GM21367 (cell line): ENCODE measurements at regions not wholly inside any gene's neighbourhood (a gene's known extent, or its start where the extent isn't known, plus 50 kb on each side); places are given as distances from the start of the nearest gene placed in this dataset.

Source experiments
- ATAC-seq: cut with Tn5 transposase; IDR thresholded peaks from one replicate; pipeline ENCODE4 v1.9.1; 2021; ENCODE audit not compliant: unreplicated experiment

DNA sequence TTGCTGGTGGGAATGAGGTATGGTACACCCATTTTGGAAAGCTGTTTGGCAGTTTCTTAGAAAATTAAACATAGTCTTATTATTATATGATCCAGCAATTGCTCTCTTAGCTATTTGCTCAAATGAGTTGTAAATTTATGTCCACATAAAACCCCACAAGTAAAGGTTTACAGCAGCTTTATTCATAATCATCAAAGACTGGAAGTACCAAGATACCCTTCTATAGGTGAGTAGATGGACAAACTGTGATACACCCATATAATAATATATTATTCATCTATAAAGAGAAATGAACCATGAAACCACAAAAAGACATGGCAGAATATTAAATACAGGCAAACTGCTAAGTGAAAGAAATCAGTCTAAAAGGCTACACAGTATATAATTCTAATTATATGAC is 344.7 kb upstream of the CDIN1 start:
- no peak for ATAC-seq

- no peak for ATAC-seq
These were observed 344.3 kb upstream of the CDIN1 start for GRCh38 chr15:36235173-36235572.

DNA sequence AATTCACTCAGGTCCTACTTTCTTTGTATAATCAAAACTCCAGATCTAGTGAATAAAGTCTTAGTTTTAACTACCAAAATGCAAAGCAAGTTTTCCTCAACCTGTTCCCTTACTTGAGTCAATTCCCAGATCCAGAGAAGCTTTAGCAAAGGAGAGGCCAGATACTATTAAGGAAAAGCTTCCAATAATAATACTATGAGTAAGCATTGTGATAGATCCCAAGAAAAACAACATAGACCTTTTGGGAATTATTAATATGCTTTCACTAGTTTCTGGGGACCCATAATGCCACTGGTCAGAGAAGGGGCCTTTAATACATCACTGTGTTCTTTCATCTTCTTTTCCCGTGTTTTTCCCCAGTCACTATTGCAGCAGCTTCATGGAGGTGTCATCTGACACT is 339.9 kb upstream of the CDIN1 start:
- no peak for ATAC-seq

DNA sequence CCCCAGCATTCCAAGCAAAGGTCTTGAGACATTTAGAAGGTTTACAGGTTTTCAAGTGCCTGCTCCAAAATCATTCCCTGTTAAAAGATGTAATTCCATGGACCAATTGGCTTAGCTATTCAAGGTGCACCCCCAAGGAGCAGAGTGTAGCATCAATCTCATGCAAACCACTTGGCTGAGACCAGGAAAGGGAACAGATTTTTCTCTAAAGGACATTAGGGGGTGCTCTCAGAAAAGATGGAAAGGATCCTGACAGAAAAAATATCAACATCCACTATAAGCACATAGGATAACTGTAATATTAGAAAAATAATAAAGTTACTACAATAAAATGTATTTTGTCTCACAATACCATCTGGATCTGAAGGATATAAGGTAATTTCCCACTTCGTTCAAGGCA is 328.0 kb upstream of the CDIN1 start:
- no peak for ATAC-seq

- no peak for ATAC-seq
These were observed 327.2 kb upstream of the CDIN1 start for GRCh38 chr15:36252146-36252711.

DNA sequence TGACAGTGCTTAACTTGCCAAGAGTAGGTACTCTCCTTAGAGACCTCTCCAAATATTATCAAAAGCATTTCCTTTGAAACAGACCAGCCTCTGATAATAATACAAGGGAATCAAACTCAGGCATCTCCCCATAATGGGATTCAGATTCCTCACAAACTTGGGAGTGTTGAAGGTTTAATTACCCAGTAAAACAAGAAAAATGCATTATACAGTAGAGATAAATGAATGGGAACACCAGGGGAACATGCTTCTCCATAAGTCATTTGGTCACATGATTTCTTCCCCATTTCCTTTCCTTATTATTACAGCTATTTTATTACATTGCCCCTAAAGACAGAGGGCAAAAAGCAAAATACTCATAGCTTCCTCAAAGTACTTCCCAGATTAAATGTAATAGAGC is 325.0 kb upstream of the CDIN1 start:
- no peak for ATAC-seq

DNA sequence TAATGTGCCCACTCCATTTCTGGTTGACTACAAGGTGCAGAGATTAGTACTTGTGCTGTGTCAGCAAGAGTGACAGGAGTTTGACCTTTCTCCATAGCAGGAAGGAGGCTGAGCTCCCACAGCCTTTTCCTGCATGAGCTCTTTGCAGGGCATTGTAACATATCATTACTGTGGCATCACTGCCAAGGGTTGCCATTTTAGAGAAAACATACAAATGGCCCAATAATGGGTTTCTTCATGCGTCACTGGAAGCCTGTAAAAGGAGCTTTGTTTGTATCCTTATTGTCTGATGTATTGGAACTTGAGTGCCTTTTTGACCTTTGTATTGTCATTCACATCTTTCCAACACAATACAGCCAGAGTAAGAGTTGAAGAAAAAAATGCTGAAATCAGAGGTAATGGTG is 323.0 kb upstream of the CDIN1 start:
- ATAC-seq = no peak

DNA sequence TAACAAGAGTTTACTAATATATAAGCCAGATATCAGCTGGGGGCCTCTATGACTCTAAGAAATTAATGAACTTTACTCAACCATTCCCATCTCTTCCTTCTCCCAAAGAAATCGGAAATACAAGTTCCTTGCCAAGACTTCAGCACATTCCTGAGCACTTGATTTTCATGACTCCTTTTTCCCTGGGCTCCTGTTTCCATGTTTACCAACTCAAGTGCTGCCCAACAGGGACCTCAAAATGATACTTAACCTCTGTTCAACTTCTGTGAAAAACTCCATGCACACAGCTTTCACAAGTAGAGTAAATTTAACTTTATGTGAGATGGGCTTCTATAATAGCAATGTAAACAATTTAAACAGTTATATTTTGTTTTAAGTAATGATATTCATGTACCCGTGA is 315.8 kb upstream of the CDIN1 start:
- no peak for ATAC-seq

DNA sequence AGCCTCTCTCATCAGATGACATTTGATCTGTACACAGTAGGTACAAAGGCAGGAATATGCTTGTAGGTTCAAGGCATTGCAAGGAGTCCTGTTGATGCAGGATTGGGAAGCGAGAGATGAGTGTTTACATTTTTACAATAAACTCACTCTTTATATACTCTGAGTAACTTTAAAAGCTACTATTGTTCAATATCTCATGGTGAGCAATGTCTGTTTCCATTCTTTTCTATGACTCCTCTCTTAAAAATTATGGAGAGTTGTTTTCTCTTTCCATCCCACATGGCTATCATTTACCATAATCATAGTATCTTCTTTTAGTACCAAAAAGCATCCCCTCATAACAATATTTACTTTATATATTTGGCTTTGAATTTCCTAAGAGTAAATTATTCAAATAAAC is 314.0 kb upstream of the CDIN1 start:
- ATAC-seq = no peak

DNA sequence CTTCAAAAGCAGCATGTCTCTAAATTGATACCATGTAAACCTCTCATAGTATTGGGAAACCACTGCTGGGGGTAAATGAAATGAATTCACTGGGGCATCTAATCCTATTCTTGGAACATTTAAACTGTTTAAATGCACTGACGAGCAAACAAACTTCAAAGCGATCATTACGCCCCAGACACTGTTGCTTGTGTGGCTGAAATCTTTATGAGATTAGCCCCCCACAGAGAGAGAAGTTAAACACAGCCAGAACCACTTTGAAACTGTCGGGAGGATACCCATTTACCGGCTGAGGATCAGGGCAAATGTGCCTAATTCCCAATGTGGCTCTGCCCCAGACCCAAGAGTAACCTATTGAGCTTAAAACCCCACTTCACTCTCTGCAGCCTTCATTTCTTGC is 308.4 kb upstream of the CDIN1 start:
- ATAC-seq = no peak

DNA sequence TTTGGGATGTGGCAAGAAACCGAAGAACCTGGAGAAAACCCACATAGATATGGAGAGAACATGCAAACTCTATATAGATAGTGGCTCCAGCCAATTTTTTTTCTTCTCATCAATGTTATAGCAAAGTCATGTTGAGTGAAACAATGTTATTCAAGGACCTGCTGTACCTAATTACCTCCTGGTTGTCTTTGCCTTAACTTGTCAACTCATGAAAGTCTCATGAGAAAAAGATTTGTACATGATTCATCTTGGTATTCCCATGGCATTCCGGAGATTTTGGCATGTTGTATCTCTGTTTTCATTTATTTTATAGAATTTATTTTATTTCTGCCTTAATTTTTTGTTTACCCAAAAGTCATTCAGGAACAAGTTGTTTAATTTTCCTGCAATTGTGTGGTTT is 303.8 kb upstream of the CDIN1 start:
- no peak for ATAC-seq

DNA sequence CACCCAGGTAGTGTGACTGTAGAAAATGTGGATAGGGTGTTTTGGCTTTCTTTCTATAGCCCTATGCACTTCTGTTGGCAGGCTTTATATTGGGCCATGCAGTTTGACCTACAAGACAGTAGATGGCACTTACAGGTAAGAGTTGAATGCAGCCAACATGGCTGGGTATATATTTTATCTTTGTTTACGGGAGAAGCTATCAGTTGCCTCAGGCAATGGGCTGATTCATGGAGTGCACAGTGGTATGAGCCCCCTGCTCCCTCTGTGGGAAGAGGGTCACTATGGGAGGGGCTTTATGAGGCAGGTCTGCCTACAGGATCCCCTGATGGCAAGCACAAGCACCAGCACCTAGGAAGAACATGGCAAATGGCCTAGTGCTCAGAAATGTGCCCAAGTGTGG is 301.2 kb upstream of the CDIN1 start:
- no peak for ATAC-seq

- ATAC-seq = no peak
These were observed 296.6 kb upstream of the CDIN1 start for GRCh38 chr15:36282821-36283220.

GRCh38 chr15:36284911-36285310 is 294.5 kb upstream of the CDIN1 start:
- ATAC-seq = no peak

GRCh38 chr15:36291501-36291900 is 287.9 kb upstream of the CDIN1 start:
- ATAC-seq = no peak

- no peak for ATAC-seq
These were observed 285.1 kb upstream of the CDIN1 start for GRCh38 chr15:36294359-36294758.

GRCh38 chr15:36301947-36302346 is 277.5 kb upstream of the CDIN1 start:
- ATAC-seq = no peak

DNA sequence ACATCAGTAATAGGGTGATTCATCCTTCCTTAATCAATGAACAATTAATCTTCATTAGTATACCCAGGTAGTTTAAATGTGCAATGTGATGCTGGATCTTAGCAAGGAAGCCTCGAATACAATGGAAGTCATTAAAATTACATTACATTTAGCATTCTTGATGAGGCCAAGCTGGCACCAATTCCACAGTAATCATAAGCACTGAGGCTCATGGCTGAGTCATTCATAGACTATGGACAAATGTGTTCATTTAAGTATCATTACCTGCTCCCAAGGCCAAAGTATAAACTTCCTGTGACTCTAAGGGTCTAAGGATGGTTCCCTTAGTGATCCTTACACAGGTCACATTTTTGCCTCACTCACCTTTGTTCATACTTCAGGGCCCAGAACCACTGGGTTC is 266.4 kb upstream of the CDIN1 start:
- no peak for ATAC-seq

GRCh38 chr15:36313736-36314280 is 265.6 kb upstream of the CDIN1 start:
- ATAC-seq = no peak

DNA sequence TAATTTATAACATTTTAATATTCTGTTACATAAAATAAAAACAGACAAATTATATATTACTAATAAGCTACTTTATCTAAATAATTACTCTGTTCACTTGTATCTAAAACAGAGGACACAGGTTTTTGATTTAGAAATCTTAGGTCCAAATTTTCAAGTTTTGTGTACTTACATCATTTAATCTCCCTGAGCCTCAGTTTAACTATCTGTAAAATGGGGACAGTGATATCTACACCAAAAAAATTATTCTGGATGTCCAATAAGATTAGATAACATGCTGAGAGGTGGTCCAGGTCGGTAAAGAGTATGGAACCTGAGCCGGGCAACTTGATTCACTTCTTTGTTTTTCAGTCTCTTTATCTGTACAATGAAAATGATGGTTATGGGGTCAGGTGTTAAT is 263.8 kb upstream of the CDIN1 start:
- ATAC-seq = no peak

- ATAC-seq = no peak
These were observed 255.8 kb upstream of the CDIN1 start for GRCh38 chr15:36323615-36324014.

- ATAC-seq = no peak
These were observed 254.2 kb upstream of the CDIN1 start for GRCh38 chr15:36325206-36325605.

DNA sequence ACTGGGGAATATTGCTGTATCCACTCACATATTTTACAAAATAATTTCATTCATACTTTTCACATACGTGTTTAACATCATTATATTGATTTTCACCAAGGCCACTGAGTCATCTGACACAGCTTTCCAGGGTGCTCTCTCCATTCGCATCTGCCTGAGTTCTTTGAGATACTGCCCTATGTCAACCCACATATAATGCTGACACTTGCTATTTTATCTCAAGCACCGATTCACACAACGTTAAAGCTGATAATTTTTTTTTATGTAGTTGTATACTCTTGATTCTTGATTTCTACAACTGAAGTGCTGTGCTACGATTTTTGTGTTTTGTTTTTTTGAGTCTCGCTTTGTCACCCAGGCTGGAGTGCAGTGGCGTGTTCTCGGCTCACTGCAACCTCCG is 249.8 kb upstream of the CDIN1 start:
- no peak for ATAC-seq

DNA sequence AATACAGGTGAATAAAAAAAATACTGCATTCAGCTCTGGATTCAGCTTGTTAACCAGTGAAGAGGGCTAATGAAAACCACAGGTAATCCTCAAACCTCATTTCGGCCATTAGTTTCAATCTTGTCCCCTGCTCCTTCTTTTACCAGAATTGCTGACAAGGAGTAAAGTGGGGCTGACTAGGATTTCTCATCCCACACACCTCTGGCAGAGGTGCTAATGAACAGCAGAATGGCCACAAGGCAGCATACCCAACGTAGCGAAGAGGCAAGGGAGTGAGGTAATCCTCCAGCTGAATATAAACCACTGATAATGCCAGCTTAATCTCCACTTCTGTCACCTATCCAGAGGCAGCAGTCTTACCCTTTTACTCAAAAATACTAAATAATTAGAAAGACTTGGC is 248.8 kb upstream of the CDIN1 start:
- no peak for ATAC-seq
